ENCODE measurements at regions not wholly inside any gene's neighbourhood (a gene's known extent, or its start where the extent isn't known, plus 50 kb on each side); places are given as distances from the start of the nearest gene placed in this dataset.

GRCh38 chrX:146602246-146602645, 207.3 kb upstream of the CXorf51B start:
- TF ChIP-seq YY1 (IDR thresholded peaks at IDR 0.05): no peak
- no peak for TF ChIP-seq CTCF (IDR thresholded peaks at IDR 0.05; ENCODE audit: low read depth, low read length, missing input control)
- TF ChIP-seq MAX (IDR thresholded peaks at IDR 0.05): no peak
- TF ChIP-seq ZBTB33 (IDR thresholded peaks at IDR 0.05): no peak

All from liver (tissue), 2 donors.